GM12801 (cell line): ENCODE measurements at regions not wholly inside any gene's neighbourhood (a gene's known extent, or its start where the extent isn't known, plus 50 kb on each side); places are given as distances from the start of the nearest gene placed in this dataset.

Experiments used
- CTCF ChIP-seq: IDR thresholded peaks from one replicate; pipeline ENCODE4 v1.5.1; 2011; ENCODE audit warnings: control low read depth; ENCODE audit not compliant: insufficient read length; ENCODE audit errors: extremely low read depth

- no peak for TF ChIP-seq CTCF
Observed at GRCh38 chr1:101709721-101710120, 287.0 kb downstream of the OLFM3 start.

DNA sequence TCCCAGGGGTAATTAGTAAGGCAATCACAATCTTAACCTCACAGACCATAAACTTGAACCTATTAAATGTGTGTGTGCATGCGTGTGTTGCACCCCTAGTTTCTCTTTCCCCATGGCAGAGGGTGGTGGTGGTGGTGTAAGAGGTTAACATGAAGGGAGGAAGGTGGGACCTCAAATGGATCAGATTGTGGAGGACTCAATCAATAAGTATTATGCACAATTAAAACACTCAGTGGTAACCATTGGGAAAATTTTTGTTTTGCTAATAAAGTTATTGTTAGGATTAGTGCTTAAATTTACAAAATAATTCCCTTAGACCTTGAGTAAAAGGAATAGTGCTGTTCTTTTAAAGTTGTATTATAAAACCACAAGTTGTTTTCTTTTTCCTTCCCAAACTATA is 283.0 kb downstream of the OLFM3 start:
- no peak for TF ChIP-seq CTCF

DNA sequence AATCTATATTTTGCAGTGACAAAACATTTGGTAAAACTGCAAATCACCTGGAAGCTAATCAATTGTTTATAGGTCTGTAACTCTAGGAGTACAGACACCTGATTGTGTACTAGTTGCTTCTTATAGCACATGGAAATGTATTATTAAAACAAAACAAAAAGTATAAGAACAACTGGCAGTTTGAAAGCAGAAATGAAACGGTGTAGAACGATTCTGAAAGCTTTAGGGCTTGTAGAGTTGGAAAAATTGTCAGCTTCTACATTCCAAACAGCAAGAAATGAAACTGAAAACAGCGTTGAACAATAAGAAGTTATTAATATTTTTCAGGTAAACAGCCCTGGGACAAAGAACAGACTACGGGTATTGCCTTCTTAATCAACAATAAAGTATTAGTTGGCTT is 273.3 kb downstream of the OLFM3 start:
- TF ChIP-seq CTCF: no peak

DNA sequence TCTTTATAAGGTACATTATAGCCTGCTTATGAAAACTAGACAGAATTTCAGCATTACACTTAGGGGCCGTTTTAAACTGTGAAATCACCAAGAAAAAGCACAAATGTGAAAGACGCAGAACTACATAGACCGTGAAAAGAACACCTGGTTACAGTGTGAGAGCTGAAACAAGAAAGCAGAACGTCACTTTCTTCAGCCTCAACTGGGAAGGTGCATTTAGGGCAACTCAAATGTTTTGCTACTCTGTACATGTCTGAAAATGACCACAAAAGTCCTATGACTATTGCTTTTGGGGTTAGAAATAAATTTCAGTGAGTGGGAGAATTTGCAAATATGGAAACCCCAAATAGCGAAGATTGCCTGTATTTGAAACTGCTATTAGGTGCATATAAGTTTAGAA is 268.7 kb downstream of the OLFM3 start:
- TF ChIP-seq CTCF: no peak

DNA sequence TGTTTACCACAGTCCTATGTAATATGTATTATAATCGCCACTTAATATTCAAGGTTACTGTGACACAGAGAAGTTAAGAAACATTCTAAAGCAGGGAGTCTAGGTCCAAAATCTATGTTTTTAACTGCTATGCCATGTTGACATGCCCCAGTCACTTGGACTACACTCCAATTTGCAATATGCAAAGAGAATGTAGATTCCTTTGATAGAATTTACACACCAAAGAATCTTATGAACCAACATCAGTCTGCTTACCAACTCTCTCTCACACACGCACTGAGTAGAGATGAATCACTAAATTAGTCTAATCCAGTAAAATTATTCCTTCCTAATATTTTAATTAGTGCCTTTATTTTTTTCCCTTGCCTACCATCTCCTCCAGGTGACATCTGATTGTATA is 266.2 kb downstream of the OLFM3 start:
- no peak for TF ChIP-seq CTCF

DNA sequence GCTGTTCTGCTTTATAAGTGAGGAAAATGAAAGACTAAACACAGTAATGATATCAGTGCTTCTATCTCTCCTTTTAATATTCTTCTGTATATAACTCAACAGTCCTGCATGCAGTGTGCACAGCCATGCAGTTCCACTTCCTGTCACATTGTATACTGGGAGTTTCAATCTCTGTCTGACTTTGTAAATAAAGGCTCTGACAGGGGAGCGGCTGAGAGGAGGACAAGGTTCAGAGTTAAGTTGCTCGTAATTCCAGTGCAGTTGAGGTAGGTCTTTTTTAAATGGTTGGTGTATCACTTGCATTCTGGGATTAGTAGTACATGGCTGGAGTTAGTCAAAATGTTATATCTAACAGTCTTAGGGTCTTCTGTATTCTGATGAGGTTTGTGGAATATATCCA is 264.5 kb downstream of the OLFM3 start:
- no peak for TF ChIP-seq CTCF

DNA sequence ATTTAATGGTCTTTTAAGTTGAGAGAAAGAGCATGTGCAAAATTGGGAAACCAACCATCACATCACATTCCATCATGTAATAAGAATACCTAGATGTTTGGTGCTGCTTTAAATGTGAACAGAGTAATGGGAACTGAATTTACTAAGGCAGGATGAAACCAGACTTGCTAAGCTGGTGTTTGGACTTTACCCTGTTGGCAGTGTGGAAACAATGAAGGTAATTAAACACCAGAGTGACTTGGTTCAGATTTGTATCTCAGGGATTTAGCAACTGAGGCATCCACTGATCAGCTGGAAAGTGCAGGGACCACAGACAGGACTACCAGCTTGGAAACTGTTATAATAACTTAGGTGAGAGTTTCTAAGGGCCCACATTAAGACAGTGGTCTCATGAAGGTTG is 263.4 kb downstream of the OLFM3 start:
- no peak for TF ChIP-seq CTCF

GRCh38 chr1:101738475-101738874 is 258.3 kb downstream of the OLFM3 start:
- no peak for TF ChIP-seq CTCF
